CD4-positive, alpha-beta T cell (primary cell): ENCODE measurements at regions not wholly inside any gene's neighbourhood (a gene's known extent, or its start where the extent isn't known, plus 50 kb on each side); places are given as distances from the start of the nearest gene placed in this dataset.

ENCODE experiments used
- ATAC-seq: fragments of 200-7000 bp; cut with Tn5 transposase; one replicate; pipeline ENCODE4 v1.10.0; 2022; ENCODE audit warnings: mild to moderate bottlenecking; ENCODE audit not compliant: poor library complexity
- CTCF ChIA-PET: fragments of 350-600 bp; sonication (Branson Sonifier 250); formaldehyde crosslinking; loops from one replicate; lab custom pipeline; 2021; ENCODE audit warnings: antibody characterized with exemption, inconsistent platforms; lab: Charles Lee
- POLR2A ChIA-PET: fragments of 350-600 bp; sonication (Branson Sonifier 250); formaldehyde crosslinking; loops from one replicate; lab custom pipeline; 2021; ENCODE audit warnings: antibody characterized with exemption, inconsistent platforms; lab: Charles Lee
- DNase-seq, 14 experiments: peaks; one replicate each; pipeline ENCODE4 v3.0.0-alpha.2; 2013 to 2020; ENCODE audit warnings: mixed read lengths in 2 of 14
- H3K27ac ChIP-seq, 2 donors: one replicate each; pipeline versions ENCODE4 v1.5.1 to v1.7.0; 2013; ENCODE audit warnings: low read length in 2 of 2, low read depth in 1 of 2, mild to moderate bottlenecking in 1 of 2
- H3K27me3 ChIP-seq, 2 experiments: 1 replicate in 1 of 2; 2 replicates in 1 of 2; pipeline versions ENCODE4 v1.6.1 to v1.7.0; 2013; ENCODE audit warnings: low read length in 2 of 2, control low read depth in 1 of 2, mild to moderate bottlenecking in 1 of 2, moderate library complexity in 1 of 2; ENCODE audit not compliant: insufficient read depth in 2 of 2, control insufficient read depth in 1 of 2
- H3K36me3 ChIP-seq: one replicate; pipeline ENCODE4 v1.6.1; 2013; ENCODE audit warnings: low read length, control low read depth; ENCODE audit not compliant: insufficient read depth
- H3K4me1 ChIP-seq: one replicate; pipeline ENCODE4 v1.6.1; 2013; ENCODE audit warnings: low read length, control low read depth; ENCODE audit not compliant: insufficient read depth
- H3K4me3 ChIP-seq: one replicate; pipeline ENCODE4 v1.5.1; 2013; ENCODE audit warnings: mild to moderate bottlenecking, low read length, moderate library complexity
- H3K9me3 ChIP-seq, 2 experiments: 1 replicate in 1 of 2; 2 replicates in 1 of 2; pipeline versions ENCODE4 v1.6.1 to v1.7.0; 2013; ENCODE audit warnings: low read length in 2 of 2, mild to moderate bottlenecking in 2 of 2, control low read depth in 1 of 2, moderate library complexity in 1 of 2; ENCODE audit not compliant: control insufficient read depth in 1 of 2, insufficient read depth in 1 of 2
- H3K27ac Mint-ChIP-seq: one replicate; pipeline ENCODE4 v1.8.0; 2020; ENCODE audit warnings: mixed read lengths
- H3K27me3 Mint-ChIP-seq: one replicate; pipeline ENCODE4 v1.8.0; 2021; ENCODE audit warnings: mixed read lengths
- H3K36me3 Mint-ChIP-seq: one replicate; pipeline ENCODE4 v1.8.0; 2021; ENCODE audit warnings: low read depth, mixed read lengths
- H3K4me1 Mint-ChIP-seq: one replicate; pipeline ENCODE4 v1.8.0; 2021; ENCODE audit warnings: low read depth, mixed read lengths
- H3K4me3 Mint-ChIP-seq: one replicate; pipeline ENCODE4 v1.8.0; 2020; ENCODE audit warnings: mild to moderate bottlenecking, mixed read lengths
- H3K9me3 Mint-ChIP-seq: one replicate; pipeline ENCODE4 v1.8.0; 2020; ENCODE audit warnings: mixed read lengths
- intact Hi-C, 2 experiments: fragments of 100-400 bp; cut with DNase I in 1 of 2; cut with micrococcal nuclease in 1 of 2; formaldehyde crosslinking; loops; one replicate each; pipeline versions ENCODE4 v1.15.1 to v1.9.0; 2023 to 2025; cut with DNase I, micrococcal nuclease
- TF ChIP-seq, protein P1 (sequence below): fragments of 200-600 bp; IDR thresholded peaks from one replicate; pipeline ENCODE4 v1.8.0; 2022; ENCODE audit warnings: antibody characterized with exemption, mild to moderate bottlenecking

DNA sequence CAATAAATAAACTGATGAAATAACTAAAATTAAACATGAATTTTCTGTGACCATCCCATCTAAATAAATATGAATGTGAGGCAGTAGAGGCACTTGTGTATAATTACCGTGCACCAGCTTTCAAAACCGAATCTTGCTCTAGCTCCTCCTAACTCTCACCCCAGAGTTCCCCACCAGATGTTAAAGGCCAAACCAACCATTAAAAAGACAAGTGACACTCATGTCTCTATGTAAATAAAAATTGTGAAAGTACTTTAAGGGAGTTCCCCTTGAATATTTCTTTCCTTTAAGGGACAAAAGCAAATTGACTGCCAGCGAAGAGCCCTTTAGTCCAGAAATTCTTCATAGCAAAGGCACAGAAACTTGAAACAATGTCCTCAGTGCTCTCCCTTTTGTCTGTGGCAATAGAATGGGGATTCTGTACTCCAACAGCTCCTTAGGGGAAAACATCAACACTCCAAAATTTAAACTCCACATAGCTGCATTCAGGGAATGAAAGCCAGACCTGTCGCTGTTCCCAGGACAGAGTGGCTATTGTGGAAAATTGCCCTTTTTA, 101.7 kb upstream of the SOX21 start:
- ATAC-seq, result no peak
- CTCF ChIA-PET, result no interaction called here
- intact Hi-C loops, result no loop called here
- H3K36me3 Mint-ChIP-seq, result no peaks in the 10 kb centered on the region
- Histone ChIP-seq H3K4me1 (no peaks in the 10 kb centered on the region), H3K36me3 (no peaks in the 10 kb centered on the region), H3K27ac (no peak overlapping the region), H3K27me3 (no peaks in the 10 kb centered on the region), H3K4me3 (no peak overlapping the region), H3K9me3 (no peaks in the 10 kb centered on the region)
- TF ChIP-seq, protein P1, sequence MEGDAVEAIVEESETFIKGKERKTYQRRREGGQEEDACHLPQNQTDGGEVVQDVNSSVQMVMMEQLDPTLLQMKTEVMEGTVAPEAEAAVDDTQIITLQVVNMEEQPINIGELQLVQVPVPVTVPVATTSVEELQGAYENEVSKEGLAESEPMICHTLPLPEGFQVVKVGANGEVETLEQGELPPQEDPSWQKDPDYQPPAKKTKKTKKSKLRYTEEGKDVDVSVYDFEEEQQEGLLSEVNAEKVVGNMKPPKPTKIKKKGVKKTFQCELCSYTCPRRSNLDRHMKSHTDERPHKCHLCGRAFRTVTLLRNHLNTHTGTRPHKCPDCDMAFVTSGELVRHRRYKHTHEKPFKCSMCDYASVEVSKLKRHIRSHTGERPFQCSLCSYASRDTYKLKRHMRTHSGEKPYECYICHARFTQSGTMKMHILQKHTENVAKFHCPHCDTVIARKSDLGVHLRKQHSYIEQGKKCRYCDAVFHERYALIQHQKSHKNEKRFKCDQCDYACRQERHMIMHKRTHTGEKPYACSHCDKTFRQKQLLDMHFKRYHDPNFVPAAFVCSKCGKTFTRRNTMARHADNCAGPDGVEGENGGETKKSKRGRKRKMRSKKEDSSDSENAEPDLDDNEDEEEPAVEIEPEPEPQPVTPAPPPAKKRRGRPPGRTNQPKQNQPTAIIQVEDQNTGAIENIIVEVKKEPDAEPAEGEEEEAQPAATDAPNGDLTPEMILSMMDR, result no peak
- no peak for DNase-seq
- H3K9me3 Mint-ChIP-seq, result no peaks in the 10 kb centered on the region
- POLR2A ChIA-PET, result no interaction called here
- H3K27me3 Mint-ChIP-seq, result peaks cover 5% of the 10 kb centered on the region
- H3K27ac Mint-ChIP-seq, result no peak overlapping the region
- no peaks in the 10 kb centered on the region for H3K4me1 Mint-ChIP-seq
- no peak overlapping the region for H3K4me3 Mint-ChIP-seq

DNA sequence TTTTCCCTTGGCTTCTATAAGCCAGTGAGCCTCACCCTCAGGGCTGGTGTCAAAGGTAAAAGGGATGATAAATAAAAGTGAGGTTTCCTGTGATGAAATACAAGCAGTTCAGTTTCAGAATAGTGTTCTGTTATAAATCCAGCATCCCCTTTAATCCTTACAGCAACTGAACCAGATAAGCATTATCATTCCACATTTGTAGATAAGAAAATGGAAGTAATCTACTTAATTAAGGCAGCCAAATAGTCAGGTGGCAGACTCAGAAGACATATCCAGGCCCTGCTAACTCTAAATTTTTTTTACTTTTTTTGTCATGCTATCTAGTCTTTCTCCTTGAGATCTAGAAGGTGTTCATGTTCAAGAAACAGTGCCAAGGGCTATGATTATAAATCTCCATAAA, 99.4 kb upstream of the SOX21 start:
- DNase-seq, result no peak
- H3K9me3 ChIP-seq, result no peaks in the 10 kb centered on the region
- TF ChIP-seq, protein P1, result no peak
- H3K27me3 Mint-ChIP-seq, result peaks cover 8% of the 10 kb centered on the region
- intact Hi-C loops, result no loop called here
- no peaks in the 10 kb centered on the region for H3K4me1 Mint-ChIP-seq
- no peak overlapping the region for H3K4me3 ChIP-seq
- ChIA-PET POLR2A (no interaction called here), CTCF (no interaction called here)
- no peak overlapping the region for H3K4me3 Mint-ChIP-seq
- H3K9me3 Mint-ChIP-seq, result no peaks in the 10 kb centered on the region
- H3K27ac Mint-ChIP-seq, result no peak overlapping the region
- no peaks in the 10 kb centered on the region for H3K36me3 ChIP-seq
- no peak overlapping the region for H3K27ac ChIP-seq
- H3K4me1 ChIP-seq, result no peaks in the 10 kb centered on the region
- no peak for ATAC-seq
- no peaks in the 10 kb centered on the region for H3K36me3 Mint-ChIP-seq
- no peaks in the 10 kb centered on the region for H3K27me3 ChIP-seq

DNA sequence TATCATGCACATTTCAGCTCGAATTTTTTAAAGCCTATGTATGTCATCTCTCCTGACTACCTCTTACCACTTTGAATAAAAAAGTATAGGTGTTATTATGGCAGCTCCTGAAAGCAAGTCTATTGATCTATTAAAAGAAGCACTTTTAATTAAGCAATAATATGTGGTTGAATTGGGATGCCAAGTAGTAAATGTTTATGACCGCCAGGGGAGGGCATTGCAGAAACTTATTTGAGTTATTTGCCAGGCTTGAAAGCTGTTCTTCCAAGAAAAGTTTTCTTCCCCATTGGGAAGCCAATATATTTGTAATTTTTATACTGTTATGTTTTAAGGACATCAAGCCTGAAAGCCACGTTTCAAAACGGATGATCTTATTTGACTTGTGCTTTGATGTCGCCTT, 88.1 kb upstream of the SOX21 start:
- H3K27ac ChIP-seq, result no peak overlapping the region
- H3K9me3 Mint-ChIP-seq, result no peaks in the 10 kb centered on the region
- H3K27ac Mint-ChIP-seq, result no peak overlapping the region
- intact Hi-C loops, result no loop called here
- H3K4me3 Mint-ChIP-seq, result no peak overlapping the region
- H3K4me3 ChIP-seq, result no peak overlapping the region
- H3K36me3 Mint-ChIP-seq, result no peaks in the 10 kb centered on the region
- ATAC-seq (no peak), DNase-seq (no peak)
- ChIA-PET POLR2A (no interaction called here), CTCF (no interaction called here)
- H3K9me3 ChIP-seq, result no peaks in the 10 kb centered on the region
- H3K27me3 ChIP-seq, result no peaks in the 10 kb centered on the region
- H3K4me1 ChIP-seq, result no peaks in the 10 kb centered on the region
- H3K4me1 Mint-ChIP-seq, result no peaks in the 10 kb centered on the region
- peaks cover 3% of the 10 kb centered on the region for H3K27me3 Mint-ChIP-seq
- H3K36me3 ChIP-seq, result no peaks in the 10 kb centered on the region
- TF ChIP-seq, protein P1, result no peak
